BJ (cell line): ENCODE measurements at regions not wholly inside any gene's neighbourhood (a gene's known extent, or its start where the extent isn't known, plus 50 kb on each side); places are given as distances from the start of the nearest gene placed in this dataset.

ENCODE experiments used
- CTCF ChIA-PET: fragments of 350-600 bp; formaldehyde crosslinking; extraction: SDS; loops from one replicate; lab custom pipeline; 2021; ENCODE audit warnings: antibody characterized with exemption, inconsistent platforms; lab: Yijun Ruan, JAX
- POLR2A ChIA-PET: fragments of 300-600 bp; sonication (Branson Sonifier 250); formaldehyde crosslinking; extraction: SDS; loops from one replicate; lab custom pipeline; 2021; ENCODE audit warnings: antibody characterized with exemption; lab: Charles Lee
- DNase-seq: peaks from one replicate; pipeline ENCODE4 v3.0.0-alpha.2; 2011; ENCODE audit warnings: low read depth
- H3K27me3 ChIP-seq: 2 replicates; pipeline ENCODE4 v1.6.0; 2011; ENCODE audit warnings: low read length; ENCODE audit not compliant: control insufficient read depth, insufficient read depth
- H3K36me3 ChIP-seq: 2 replicates; pipeline ENCODE4 v1.5.1; 2011; ENCODE audit warnings: low read length; ENCODE audit not compliant: control insufficient read depth, insufficient read depth
- H3K4me3 ChIP-seq: 2 replicates; pipeline ENCODE4 v1.5.1; 2011; ENCODE audit warnings: low read depth, mild to moderate bottlenecking, control low read depth, low read length
- CTCF ChIP-seq: IDR thresholded peaks from 2 replicates; pipeline ENCODE4 v1.5.1; 2011; ENCODE audit warnings: low read depth, mild to moderate bottlenecking, control low read depth, inconsistent platforms, low read length, moderate library complexity; ENCODE audit not compliant: insufficient read depth

DNA sequence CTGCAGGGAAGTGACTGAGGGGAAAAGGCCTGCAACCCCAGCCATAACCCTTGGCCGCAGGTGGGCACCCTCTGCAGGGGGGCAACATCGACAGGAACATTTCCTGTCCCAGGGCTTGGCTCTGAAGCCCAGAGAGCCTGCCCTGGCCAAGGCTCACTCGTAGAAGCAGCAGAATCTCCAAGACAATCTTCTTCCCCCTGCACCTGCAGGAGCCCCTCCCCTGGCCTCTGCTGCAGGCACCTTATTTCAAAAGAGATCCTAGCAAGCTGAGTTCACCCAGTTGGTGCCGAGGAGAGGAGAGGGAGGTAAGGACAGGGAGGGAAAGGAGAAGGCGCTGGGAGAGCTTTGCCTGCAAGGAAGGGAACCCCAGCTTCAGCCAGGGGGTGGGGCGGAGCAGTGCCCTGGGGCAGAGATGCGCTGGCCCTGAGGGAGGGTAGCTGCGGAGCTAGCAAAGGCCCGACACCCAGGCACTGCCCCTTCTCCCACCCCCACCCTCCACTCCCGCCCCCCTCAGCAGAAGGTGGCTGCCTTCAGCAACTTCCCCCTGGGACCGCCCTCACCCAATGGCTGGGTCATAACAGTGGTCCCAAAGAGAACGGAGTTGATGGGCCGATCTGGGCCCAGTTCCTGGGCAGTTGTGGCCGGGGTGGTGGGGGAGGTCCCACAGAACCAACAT, 104.3 kb upstream of the TNRC6C start:
- CTCF ChIA-PET: no interaction called here
- no peak for DNase-seq
- Histone ChIP-seq H3K36me3 (no peaks in the 10 kb centered on the region), H3K27me3 (peaks cover 1% of the 10 kb centered on the region), H3K4me3 (no peak overlapping the region)
- POLR2A ChIA-PET: no interaction called here
- TF ChIP-seq CTCF: no peak

DNA sequence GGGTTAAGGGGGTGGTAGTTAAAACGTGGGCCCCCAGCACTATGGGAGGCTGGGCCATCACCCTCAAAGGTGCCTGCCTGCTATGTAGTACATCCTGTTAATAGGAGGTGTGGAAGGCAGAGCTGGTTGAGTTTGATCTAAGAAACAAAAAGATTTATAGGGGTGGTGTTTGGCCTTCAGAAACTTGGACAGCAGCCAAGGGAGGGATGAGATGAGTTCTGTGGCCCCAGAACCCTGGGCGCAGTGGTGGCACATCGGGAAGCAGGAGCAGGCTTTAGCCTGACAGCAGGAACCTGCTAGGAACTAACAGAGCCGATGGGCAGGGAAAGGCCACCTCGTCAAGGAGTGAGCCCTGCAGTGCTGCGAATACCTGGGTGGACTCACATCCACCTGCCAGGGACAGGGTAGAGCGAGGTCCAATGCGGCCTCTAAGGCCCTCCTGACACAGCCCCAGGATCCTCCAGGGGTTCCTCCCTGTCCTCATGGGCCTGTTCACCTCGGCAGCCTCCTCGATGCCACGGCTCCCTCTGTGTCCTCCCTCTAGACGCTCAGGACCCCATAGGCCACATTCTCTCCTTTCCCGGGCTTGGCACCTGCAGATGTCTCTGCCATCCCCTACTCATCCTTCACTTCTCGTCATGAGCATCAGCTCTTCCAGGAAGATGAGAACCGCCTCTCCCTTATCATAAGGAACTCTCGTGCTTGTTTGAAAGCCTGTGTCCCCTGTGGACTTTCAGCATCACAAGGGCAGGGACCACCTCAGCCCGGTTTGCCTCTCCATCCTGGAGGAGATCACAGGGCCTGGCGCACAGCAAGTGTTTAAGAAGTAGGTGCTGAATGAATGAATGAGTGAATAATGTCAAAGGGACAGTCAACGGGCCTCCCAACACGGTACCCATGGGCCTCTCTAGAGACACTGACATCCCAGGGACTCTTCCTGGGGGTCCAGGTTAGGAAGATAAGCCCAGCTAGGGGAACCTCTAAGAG, 103.5 kb upstream of the TNRC6C start:
- no peak for TF ChIP-seq CTCF
- DNase-seq: no peak
- no peak overlapping the region for H3K4me3 ChIP-seq
- POLR2A ChIA-PET: no interaction called here
- no peaks in the 10 kb centered on the region for H3K36me3 ChIP-seq
- H3K27me3 ChIP-seq: peaks cover 1% of the 10 kb centered on the region
- CTCF ChIA-PET: no interaction called here

- TF ChIP-seq CTCF: no peak
- Histone ChIP-seq H3K27me3 (peaks cover 1% of the 10 kb centered on the region), H3K36me3 (no peaks in the 10 kb centered on the region), H3K4me3 (no peak overlapping the region)
- ChIA-PET POLR2A (no interaction called here), CTCF (no interaction called here)
- no peak for DNase-seq
Observed at GRCh38 chr17:77856551-77857305, 101.8 kb upstream of the TNRC6C start.

- ChIA-PET POLR2A (no interaction called here), CTCF (no interaction called here)
- H3K36me3 ChIP-seq: no peaks in the 10 kb centered on the region
- no peak overlapping the region for H3K4me3 ChIP-seq
- peaks cover 1% of the 10 kb centered on the region for H3K27me3 ChIP-seq
- no peak for TF ChIP-seq CTCF
- no peak for DNase-seq
Observed at GRCh38 chr17:77857306-77857555, 101.3 kb upstream of the TNRC6C start.

GRCh38 chr17:77857613-77858012, 100.9 kb upstream of the TNRC6C start:
- ChIA-PET CTCF (no interaction called here), POLR2A (no interaction called here)
- no peaks in the 10 kb centered on the region for H3K36me3 ChIP-seq
- H3K27me3 ChIP-seq: peaks cover 1% of the 10 kb centered on the region
- H3K4me3 ChIP-seq: no peak overlapping the region
- TF ChIP-seq CTCF: no peak
- DNase-seq: no peak
